Caco-2 (cell line): ENCODE measurements at regions not wholly inside any gene's neighbourhood (a gene's known extent, or its start where the extent isn't known, plus 50 kb on each side); places are given as distances from the start of the nearest gene placed in this dataset.

Experiments used
- BruUV-seq: library from RNA; stranded (reverse); fragments of 400-500 nt; replicated peaks from 2 replicates; lab custom pipeline; 2021; lab: Mats Ljungman, UMichigan
- CTCF ChIA-PET: fragments of 300-600 bp; sonication (Branson Sonifier 250); formaldehyde crosslinking; loops from one replicate; lab custom pipeline; 2022; ENCODE audit warnings: antibody characterized with exemption; lab: Charles Lee
- POLR2A ChIA-PET: fragments of 300-600 bp; sonication (Branson Sonifier 250); formaldehyde crosslinking; loops from one replicate; lab custom pipeline; 2022; ENCODE audit warnings: antibody characterized with exemption; lab: Charles Lee
- DNase-seq, 2 experiments: peaks; one replicate each; pipeline versions ENCODE4 v3.0.0 to v3.0.0-alpha.2; 2020 to 2022
- H3K27me3 ChIP-seq: replicated peaks from 2 replicates; pipeline ENCODE4 v1.6.0; 2011; ENCODE audit warnings: low read length; ENCODE audit not compliant: control insufficient read depth, insufficient read depth
- H3K36me3 ChIP-seq: 2 replicates; pipeline ENCODE4 v1.5.1; 2011; ENCODE audit warnings: low read length; ENCODE audit not compliant: control insufficient read depth, insufficient read depth
- H3K4me1 ChIP-seq: fragments of 250-450 bp; sonication (Bioruptor Pico); 2 replicates; pipeline ENCODE4 v1.5.1; 2020; ENCODE audit warnings: mild to moderate bottlenecking
- H3K4me3 ChIP-seq: 2 replicates; pipeline ENCODE4 v1.5.1; 2011; ENCODE audit warnings: low read depth, mild to moderate bottlenecking, control low read depth, low read length
- H3K9me3 ChIP-seq: fragments of 250-450 bp; sonication (Bioruptor Pico); 2 replicates; pipeline ENCODE4 v1.5.1; 2020; ENCODE audit warnings: mild to moderate bottlenecking, moderate library complexity
- H3K27ac Mint-ChIP-seq: one replicate; pipeline ENCODE4 v1.8.0; 2022; ENCODE audit warnings: mixed read lengths; ENCODE audit not compliant: unreplicated experiment
- H3K27me3 Mint-ChIP-seq: one replicate; pipeline ENCODE4 v1.8.0; 2022; ENCODE audit warnings: mixed read lengths; ENCODE audit not compliant: insufficient read depth, unreplicated experiment
- H3K36me3 Mint-ChIP-seq: one replicate; pipeline ENCODE4 v1.8.0; 2022; ENCODE audit warnings: mild to moderate bottlenecking, mixed read lengths; ENCODE audit not compliant: insufficient read depth, unreplicated experiment
- H3K4me1 Mint-ChIP-seq: one replicate; pipeline ENCODE4 v1.8.0; 2022; ENCODE audit warnings: low read depth, mixed read lengths; ENCODE audit not compliant: unreplicated experiment
- H3K4me3 Mint-ChIP-seq: one replicate; pipeline ENCODE4 v1.8.0; 2022; ENCODE audit warnings: mild to moderate bottlenecking, moderate library complexity, mixed read lengths; ENCODE audit not compliant: unreplicated experiment
- H3K9me3 Mint-ChIP-seq: one replicate; pipeline ENCODE4 v1.8.0; 2022; ENCODE audit warnings: mixed read lengths; ENCODE audit not compliant: unreplicated experiment
- CTCF ChIP-seq, 2 experiments: fragments of 200-600 bp in 1 of 2; IDR thresholded peaks; 1 replicate in 1 of 2; 2 replicates in 1 of 2; pipeline versions ENCODE4 v1.5.1 to v1.8.0; 2011 to 2022; ENCODE audit warnings: antibody characterized with exemption in 1 of 2, control low read depth in 1 of 2, inconsistent platforms in 1 of 2, low read depth in 1 of 2, low read length in 1 of 2, mild to moderate bottlenecking in 1 of 2, moderate library complexity in 1 of 2; ENCODE audit not compliant: insufficient read depth in 1 of 2, severe bottlenecking in 1 of 2, unreplicated experiment in 1 of 2
- intact Hi-C: fragments of 100-400 bp; cut with micrococcal nuclease; formaldehyde crosslinking; loops from one replicate; pipeline ENCODE4 v1.10.0; 2022; ENCODE audit not compliant: unreplicated experiment

- no peaks in the 10 kb centered on the region for H3K27me3 ChIP-seq
- no peak for DNase-seq
- Mint-ChIP-seq H3K4me1 (no peaks in the 10 kb centered on the region), H3K36me3 (no peaks in the 10 kb centered on the region), H3K27me3 (peaks cover 11% of the 10 kb centered on the region), H3K4me3 (no peak overlapping the region), H3K9me3 (no peaks in the 10 kb centered on the region), H3K27ac (no peak overlapping the region)
- H3K4me3 ChIP-seq, result no peak overlapping the region
- ChIA-PET CTCF (no interaction called here), POLR2A (no interaction called here)
- H3K4me1 ChIP-seq, result no peaks in the 10 kb centered on the region
- TF ChIP-seq CTCF (IDR thresholded peaks at IDR 0.05; ENCODE audit: insufficient read depth in 1 of 2, low read depth in 1 of 2, low read length in 1 of 2, severe bottlenecking in 1 of 2, unreplicated experiment in 1 of 2), result no peak
- no peaks in the 10 kb centered on the region for H3K36me3 ChIP-seq
- BruUV-seq, result no TSS peak
- intact Hi-C loops, result no loop called here
- H3K9me3 ChIP-seq, result no peaks in the 10 kb centered on the region
These were observed 65.7 kb upstream of the ANKH start for GRCh38 chr5:14937254-14937653.

- no TSS peak for BruUV-seq
- Mint-ChIP-seq H3K36me3 (no peaks in the 10 kb centered on the region), H3K4me3 (no peak overlapping the region), H3K27ac (no peak overlapping the region), H3K27me3 (peaks cover 11% of the 10 kb centered on the region), H3K9me3 (no peaks in the 10 kb centered on the region), H3K4me1 (no peaks in the 10 kb centered on the region)
- TF ChIP-seq CTCF (IDR thresholded peaks at IDR 0.05; ENCODE audit: insufficient read depth in 1 of 2, low read depth in 1 of 2, low read length in 1 of 2, severe bottlenecking in 1 of 2, unreplicated experiment in 1 of 2), result no peak
- Histone ChIP-seq H3K36me3 (no peaks in the 10 kb centered on the region), H3K9me3 (no peaks in the 10 kb centered on the region), H3K4me3 (no peak overlapping the region), H3K4me1 (no peaks in the 10 kb centered on the region), H3K27me3 (no peaks in the 10 kb centered on the region)
- ChIA-PET POLR2A (no interaction called here), CTCF (no interaction called here)
- intact Hi-C loops, result no loop called here
- no peak for DNase-seq
These were observed 65.0 kb upstream of the ANKH start for GRCh38 chr5:14936588-14936987.

GRCh38 chr5:14935341-14935740, 63.8 kb upstream of the ANKH start:
- H3K4me1 ChIP-seq, result no peaks in the 10 kb centered on the region
- CTCF ChIA-PET, result no interaction called here
- no peaks in the 10 kb centered on the region for H3K9me3 ChIP-seq
- H3K4me3 ChIP-seq, result no peak overlapping the region
- TF ChIP-seq CTCF (IDR thresholded peaks at IDR 0.05; ENCODE audit: insufficient read depth in 1 of 2, low read depth in 1 of 2, low read length in 1 of 2, severe bottlenecking in 1 of 2, unreplicated experiment in 1 of 2), result no peak
- no peaks in the 10 kb centered on the region for H3K9me3 Mint-ChIP-seq
- H3K27me3 Mint-ChIP-seq, result peaks cover 9% of the 10 kb centered on the region
- POLR2A ChIA-PET, result no interaction called here
- no peak for DNase-seq
- H3K36me3 ChIP-seq, result no peaks in the 10 kb centered on the region
- no peak overlapping the region for H3K27ac Mint-ChIP-seq
- no peaks in the 10 kb centered on the region for H3K36me3 Mint-ChIP-seq
- H3K4me1 Mint-ChIP-seq, result no peaks in the 10 kb centered on the region
- intact Hi-C loops, result no loop called here
- no TSS peak for BruUV-seq
- no peaks in the 10 kb centered on the region for H3K27me3 ChIP-seq
- no peak overlapping the region for H3K4me3 Mint-ChIP-seq
